ENCODE measurements at regions not wholly inside any gene's neighbourhood (a gene's known extent, or its start where the extent isn't known, plus 50 kb on each side); places are given as distances from the start of the nearest gene placed in this dataset.

- Histone ChIP-seq H3K23me2 (ENCODE audit: low read depth, low read length) (no peaks in the 10 kb centered on the region), H3K36me3 (ENCODE audit: control insufficient read depth in 2 of 4, insufficient read depth in 4 of 4, low read length in 3 of 4) (no peaks in the 10 kb centered on the region), H3K14ac (ENCODE audit: insufficient read length) (no peak overlapping the region), H2BK120ac (replicated peaks; ENCODE audit: low read depth, low read length) (no peak overlapping the region), H2BK5ac (ENCODE audit: low read depth, low read length) (no peak overlapping the region), H3K9ac (replicated peaks in 1 of 4; ENCODE audit: extremely low read depth in 1 of 4, low read depth in 3 of 4, low read length in 3 of 4) (no peak overlapping the region), H3K27me3 (replicated peaks in 1 of 4; ENCODE audit: control insufficient read depth in 3 of 4, extremely low read depth in 1 of 4, insufficient read depth in 3 of 4, low read length in 3 of 4) (no peaks in the 10 kb centered on the region), H3K9me3 (ENCODE audit: insufficient read depth in 2 of 2, low read depth in 1 of 2, low read length in 1 of 2) (no peaks in the 10 kb centered on the region), H3K79me2 (ENCODE audit: control insufficient read depth in 1 of 2, insufficient read depth in 2 of 2, low read length in 2 of 2) (no peaks in the 10 kb centered on the region), H3K4me2 (ENCODE audit: insufficient read depth in 1 of 2, low read depth in 2 of 2, low read length in 2 of 2) (no peak overlapping the region), H2BK20ac (ENCODE audit: low read length) (no peak overlapping the region), H3K23ac (ENCODE audit: insufficient read length) (no peak overlapping the region), H2BK12ac (ENCODE audit: low read depth, low read length) (no peak overlapping the region), H3K56ac (replicated peaks; ENCODE audit: insufficient read length, low read depth, low read length) (no peak overlapping the region), H2AFZ (ENCODE audit: low read length) (no peak overlapping the region), H3K4me1 (replicated peaks in 1 of 4; ENCODE audit: control insufficient read depth in 3 of 4, insufficient read depth in 4 of 4, low read length in 3 of 4) (peaks cover 9 to 19% (median 11%) of the 10 kb centered on the region in 4 experiments), H3K18ac (ENCODE audit: extremely low read depth, low read length) (no peak overlapping the region), H4K91ac (replicated peaks; ENCODE audit: insufficient read length, low read length) (no peak overlapping the region), H2BK15ac (ENCODE audit: low read length) (peak overlapping the region; percentile 75), H4K20me1 (replicated peaks in 1 of 2; ENCODE audit: control insufficient read depth in 1 of 2, insufficient read depth in 2 of 2, low read length in 2 of 2) (no peaks in the 10 kb centered on the region), H3K4ac (replicated peaks; ENCODE audit: insufficient read length, low read depth, low read length) (no peak overlapping the region), H4K5ac (ENCODE audit: insufficient read length, low read depth, low read length) (no peak overlapping the region), H4K8ac (ENCODE audit: extremely low read depth, insufficient read depth, low read length) (no peak overlapping the region), H2AK5ac (ENCODE audit: low read depth, low read length) (no peak overlapping the region), H3K4me3 (ENCODE audit: extremely low read depth in 1 of 4, insufficient read depth in 2 of 4, low read depth in 3 of 4, low read length in 4 of 4) (no peak overlapping the region), H3K27ac (ENCODE audit: low read depth, low read length) (no peak overlapping the region), H3K79me1 (ENCODE audit: low read depth, low read length) (no peaks in the 10 kb centered on the region)
- CTCF ChIA-PET (ENCODE audit: partially characterized antibody): interaction anchor here (0.7 to 3.5 kb wide), 17 partner anchors 11 to 449 kb away, joined by 3 to 28 read pairs (median 4); no protein-coding TSS in a partner anchor
- TF ChIP-seq RAD21 (IDR thresholded peaks at IDR 0.05 in 1 of 2, conservative IDR thresholded peaks at IDR 0.05 in 1 of 2; ENCODE audit: low read depth in 2 of 2, low read length in 2 of 2) (peak; percentile 15 to 16; a peak in 1 of 4 replicates), SIX5 (IDR thresholded peaks at IDR 0.05; ENCODE audit: low read depth, low read length) (no peak)
- DNase-seq (ENCODE audit: low read depth in 1 of 2, low spot score in 2 of 2): no peak
- FAIRE-seq: no peak
- POLR2A ChIA-PET (ENCODE audit: partially characterized antibody): interaction anchor here (0.7 to 0.8 kb wide), 2 partner anchors 8 to 19 kb away, joined by 3 read pairs; no protein-coding TSS in a partner anchor
- 91% methylated on average over 9 of the region's 13 CpGs; no CpG with 5 or more reads in 1 of the 2 experiments for WGBS, 2 experiments (ENCODE audit: extremely low coverage in 1 of 2, insufficient coverage in 1 of 2, insufficient read length in 1 of 2, insufficient replicate concordance in 2 of 2, low coverage in 1 of 2, low lambda C conversion rate in 2 of 2, missing lambda C conversion rate in 1 of 2)
These were observed 315.2 kb upstream of the B3GAT1 start for GRCh38 chr11:134727204-134727603.
